Spleen (tissue), 11 donors: ENCODE measurements at regions not wholly inside any gene's neighbourhood (a gene's known extent, or its start where the extent isn't known, plus 50 kb on each side); places are given as distances from the start of the nearest gene placed in this dataset.

Experiments
- DNase-seq: peaks from one replicate; pipeline ENCODE4 v3.0.0-alpha.2; 2020
- H3K27ac ChIP-seq, 8 donors: fragments of 200-600 bp; sonication (generic) in 7 of 8; 1 replicate in 4 of 8; 2 replicates in 4 of 8; pipeline versions ENCODE4 v1.5.0 to v1.8.0; 2016 to 2021; ENCODE audit warnings: inconsistent platforms in 4 of 8, mild to moderate bottlenecking in 4 of 8, moderate library complexity in 1 of 8
- H3K27me3 ChIP-seq, 7 donors: fragments of 200-600 bp; sonication (generic) in 6 of 7; replicated peaks in 1 of 7; 1 replicate in 4 of 7; 2 replicates in 3 of 7; pipeline versions ENCODE4 v1.5.0 to v1.8.0; 2016 to 2021; ENCODE audit warnings: inconsistent platforms in 3 of 7, mild to moderate bottlenecking in 1 of 7
- H3K36me3 ChIP-seq, 6 donors: fragments of 200-600 bp; sonication (generic) in 5 of 6; 1 replicate in 4 of 6; 2 replicates in 2 of 6; pipeline versions ENCODE4 v1.5.0 to v1.8.0; 2016 to 2021; ENCODE audit warnings: inconsistent platforms in 2 of 6
- H3K4me1 ChIP-seq, 6 donors: fragments of 200-600 bp; sonication (generic) in 5 of 6; 1 replicate in 3 of 6; 2 replicates in 3 of 6; pipeline versions ENCODE4 v1.5.0 to v1.8.0; 2016 to 2021; ENCODE audit warnings: inconsistent platforms in 3 of 6
- H3K4me3 ChIP-seq, 8 donors: fragments of 200-600 bp; sonication (generic) in 7 of 8; 1 replicate in 4 of 8; 2 replicates in 4 of 8; pipeline versions ENCODE4 v1.5.0 to v1.8.0; 2016 to 2021; ENCODE audit warnings: inconsistent platforms in 4 of 8, mild to moderate bottlenecking in 4 of 8, moderate library complexity in 2 of 8
- H3K9me3 ChIP-seq, 8 donors: fragments of 200-600 bp; sonication (generic) in 7 of 8; 1 replicate in 4 of 8; 2 replicates in 4 of 8; pipeline versions ENCODE4 v1.5.0 to v1.8.0; 2016 to 2021; ENCODE audit warnings: inconsistent platforms in 4 of 8
- POLR2A ChIP-seq, 3 donors: fragments of 450-650 bp; IDR thresholded peaks; one replicate each; pipeline ENCODE4 v1.5.1; 2017; ENCODE audit warnings: antibody characterized with exemption in 3 of 3, mild to moderate bottlenecking in 1 of 3
- POLR2AphosphoS5 ChIP-seq, 3 donors: sonication (generic); formaldehyde crosslinking; IDR thresholded peaks; one replicate each; pipeline ENCODE4 v1.5.1; 2017; ENCODE audit warnings: antibody characterized with exemption in 3 of 3
- WGBS, 5 donors: extraction: QIAGEN DNeasy Blood & Tissue Kit in 3 of 5; methylation state at CpG; one replicate each; pipeline versions ENCODE4 v1.1.5 to v1.1.7; 2013 to 2018; 5-methylcytosine and 5-hydroxymethylcytosine counted together
- intact Hi-C: fragments of 100-400 bp; cut with DNase I; formaldehyde crosslinking; loops from one replicate; pipeline ENCODE4 v1.15.0; 2023; ENCODE audit warnings: low total_unique reads
- TF ChIP-seq, protein P1 (sequence below), 11 experiments: fragments of 200-600 bp in 7 of 11; fragments of 450-650 bp in 4 of 11; sonication (generic) in 4 of 11; IDR thresholded peaks in 8 of 11; conservative IDR thresholded peaks in 3 of 11; 1 replicate in 7 of 11; 2 replicates in 4 of 11; pipeline versions ENCODE4 v1.4.0 to v1.8.0; 2016 to 2021; ENCODE audit warnings: antibody characterized with exemption in 11 of 11, inconsistent platforms in 4 of 11, mild to moderate bottlenecking in 1 of 11
- donor health status: healthy with polysubstance abuse.
- donor health status: DM: no; HTN: no; CAD: no; lungs with moderate emphysema.
- donor health status: DM: no; HTN: no; CAD: no.
- donor health status: Bipolar disorder and iron deficiency.
- donor health status: healthy.
- donor health status: DM: no; HTN: no; CAD: no.
- donor health status: DM: yes; HTN: yes; CAD: no.

- Histone ChIP-seq H3K4me3 (no peak overlapping the region), H3K4me1 (no peaks in the 10 kb centered on the region), H3K36me3 (no peaks in the 10 kb centered on the region), H3K27me3 (no peaks in the 10 kb centered on the region), H3K27ac (no peak overlapping the region), H3K9me3 (peaks cover 0 to 9% (median 1%) of the 10 kb centered on the region in 8 donors)
- DNase-seq = no peak
- TF ChIP-seq POLR2A (IDR thresholded peaks at IDR 0.05) (no peak), POLR2AphosphoS5 (IDR thresholded peaks at IDR 0.05) (no peak)
- TF ChIP-seq, protein P1, sequence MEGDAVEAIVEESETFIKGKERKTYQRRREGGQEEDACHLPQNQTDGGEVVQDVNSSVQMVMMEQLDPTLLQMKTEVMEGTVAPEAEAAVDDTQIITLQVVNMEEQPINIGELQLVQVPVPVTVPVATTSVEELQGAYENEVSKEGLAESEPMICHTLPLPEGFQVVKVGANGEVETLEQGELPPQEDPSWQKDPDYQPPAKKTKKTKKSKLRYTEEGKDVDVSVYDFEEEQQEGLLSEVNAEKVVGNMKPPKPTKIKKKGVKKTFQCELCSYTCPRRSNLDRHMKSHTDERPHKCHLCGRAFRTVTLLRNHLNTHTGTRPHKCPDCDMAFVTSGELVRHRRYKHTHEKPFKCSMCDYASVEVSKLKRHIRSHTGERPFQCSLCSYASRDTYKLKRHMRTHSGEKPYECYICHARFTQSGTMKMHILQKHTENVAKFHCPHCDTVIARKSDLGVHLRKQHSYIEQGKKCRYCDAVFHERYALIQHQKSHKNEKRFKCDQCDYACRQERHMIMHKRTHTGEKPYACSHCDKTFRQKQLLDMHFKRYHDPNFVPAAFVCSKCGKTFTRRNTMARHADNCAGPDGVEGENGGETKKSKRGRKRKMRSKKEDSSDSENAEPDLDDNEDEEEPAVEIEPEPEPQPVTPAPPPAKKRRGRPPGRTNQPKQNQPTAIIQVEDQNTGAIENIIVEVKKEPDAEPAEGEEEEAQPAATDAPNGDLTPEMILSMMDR (IDR thresholded peaks at IDR 0.05 in 8 of 11, conservative IDR thresholded peaks at IDR 0.05 in 3 of 11) = no peak
- WGBS, 5 donors = 77 to 88% (median 83%) methylated on average over 1 of the region's 1 CpG
- intact Hi-C loops = no loop called here
Measured at GRCh38 chr4:148975464-148975863, 533.2 kb upstream of the NR3C2 start.

DNA sequence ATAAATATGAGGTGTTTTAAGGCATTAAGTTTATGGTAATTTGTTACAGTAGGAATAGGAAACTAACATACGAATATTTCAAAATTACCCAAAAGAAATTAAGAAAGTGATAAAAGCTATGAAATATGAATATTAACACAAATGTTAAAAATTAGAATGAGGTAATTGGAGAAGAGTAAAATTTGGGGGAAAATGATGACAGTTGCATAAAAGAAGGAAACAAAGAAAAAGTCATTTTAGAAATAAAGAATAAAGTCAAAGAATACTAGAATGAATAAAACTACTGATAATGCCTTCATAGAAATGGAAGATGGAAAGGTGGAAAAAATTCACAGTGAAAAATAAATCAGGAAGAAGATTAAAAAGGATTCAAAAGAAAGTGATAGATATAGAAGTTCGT lies 522.9 kb upstream of the NR3C2 start:
- no peaks in the 10 kb centered on the region for H3K4me1 ChIP-seq
- no peak overlapping the region for H3K27ac ChIP-seq
- TF ChIP-seq, protein P1 (IDR thresholded peaks at IDR 0.05 in 8 of 11, conservative IDR thresholded peaks at IDR 0.05 in 3 of 11) = no peak
- TF ChIP-seq POLR2A (IDR thresholded peaks at IDR 0.05) (no peak), POLR2AphosphoS5 (IDR thresholded peaks at IDR 0.05) (no peak)
- no peaks in the 10 kb centered on the region for H3K36me3 ChIP-seq
- peaks cover 0 to 6% (median 0%) of the 10 kb centered on the region in 8 donors for H3K9me3 ChIP-seq
- intact Hi-C loops = no loop called here
- H3K4me3 ChIP-seq = no peak overlapping the region
- 80 to 97% (median 89%) methylated on average over 2 of the region's 2 CpGs for WGBS, 5 donors
- no peaks in the 10 kb centered on the region for H3K27me3 ChIP-seq
- DNase-seq = no peak

DNA sequence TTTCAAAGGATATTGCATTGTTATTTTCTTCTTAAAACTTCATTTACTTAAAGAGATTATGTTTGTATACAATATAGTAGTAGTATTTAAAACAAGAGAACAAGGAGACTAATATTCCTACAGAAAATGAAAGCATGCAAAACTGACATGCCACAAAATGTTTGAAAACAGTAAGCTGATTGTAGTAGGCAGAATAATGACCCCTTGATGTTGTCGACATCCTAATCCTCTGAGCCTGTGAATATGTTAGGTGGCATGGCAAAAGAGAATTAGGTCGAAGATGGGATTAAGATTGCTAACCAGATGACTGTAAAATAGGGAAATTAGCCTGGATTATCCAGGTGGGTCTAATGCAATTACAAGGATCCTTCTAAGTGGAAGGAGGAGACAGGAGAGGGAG lies 522.2 kb upstream of the NR3C2 start:
- 73 to 85% (median 78%) methylated on average over 2 of the region's 2 CpGs for WGBS, 5 donors
- TF ChIP-seq POLR2A (IDR thresholded peaks at IDR 0.05) (no peak), POLR2AphosphoS5 (IDR thresholded peaks at IDR 0.05) (no peak)
- TF ChIP-seq, protein P1 (IDR thresholded peaks at IDR 0.05 in 8 of 11, conservative IDR thresholded peaks at IDR 0.05 in 3 of 11) = no peak
- no peak for DNase-seq
- no peaks in the 10 kb centered on the region for H3K27me3 ChIP-seq
- H3K27ac ChIP-seq = no peak overlapping the region
- H3K4me3 ChIP-seq = no peak overlapping the region
- intact Hi-C loops = no loop called here
- H3K4me1 ChIP-seq = no peaks in the 10 kb centered on the region
- no peaks in the 10 kb centered on the region for H3K36me3 ChIP-seq
- H3K9me3 ChIP-seq = peaks cover 0 to 6% (median 0%) of the 10 kb centered on the region in 8 donors

DNA sequence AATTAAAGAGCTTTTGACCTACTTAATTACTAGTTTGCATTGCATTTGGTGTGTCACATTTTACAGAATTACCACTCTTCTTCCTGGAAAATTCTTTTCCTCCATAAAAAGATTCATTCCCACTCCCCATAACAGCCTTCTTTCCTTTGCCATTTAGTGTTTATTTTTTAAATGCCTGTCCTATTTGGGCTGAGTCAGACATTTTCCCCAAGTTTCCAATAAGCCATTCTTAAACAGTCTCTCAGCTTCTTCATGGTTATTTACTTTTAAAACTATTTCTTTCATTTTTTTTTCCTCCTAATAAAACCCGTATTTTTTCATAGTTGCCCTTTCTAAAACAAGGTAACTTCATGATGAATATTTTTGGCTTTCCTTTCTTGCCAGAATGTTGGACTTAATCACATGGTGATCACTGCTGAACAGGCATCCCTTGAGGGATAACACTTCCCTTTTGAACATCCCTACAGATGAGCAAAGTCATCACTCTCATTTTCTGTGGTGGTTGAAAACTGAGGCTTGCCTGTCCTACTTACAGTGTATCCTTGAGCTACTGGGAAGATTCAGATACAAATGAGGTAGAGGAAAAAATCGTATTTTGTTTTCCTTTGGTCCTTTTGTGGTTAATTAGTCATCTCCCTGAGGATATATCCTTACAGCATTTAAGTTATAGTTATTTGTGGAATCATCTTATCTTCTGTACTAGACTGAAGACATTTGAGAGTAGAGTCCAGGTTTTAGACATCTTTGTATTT lies 520.5 kb upstream of the NR3C2 start:
- Histone ChIP-seq H3K27me3 (no peaks in the 10 kb centered on the region), H3K36me3 (no peaks in the 10 kb centered on the region), H3K27ac (no peak overlapping the region), H3K4me3 (no peak overlapping the region), H3K9me3 (peaks cover 0 to 6% (median 0%) of the 10 kb centered on the region in 8 donors), H3K4me1 (no peaks in the 10 kb centered on the region)
- no peak for DNase-seq
- TF ChIP-seq, protein P1 (IDR thresholded peaks at IDR 0.05 in 8 of 11, conservative IDR thresholded peaks at IDR 0.05 in 3 of 11) = no peak
- TF ChIP-seq POLR2A (IDR thresholded peaks at IDR 0.05) = no peak
- WGBS, 5 donors = 57 to 82% (median 66%) methylated on average over 2 of the region's 2 CpGs
- intact Hi-C loops = no loop called here
